ENCODE measurements at regions not wholly inside any gene's neighbourhood (a gene's known extent, or its start where the extent isn't known, plus 50 kb on each side); places are given as distances from the start of the nearest gene placed in this dataset.

GRCh38 chr5:88486431-88486830, 217.8 kb upstream of the TMEM161B start:
- H3K27ac ChIP-seq (ENCODE audit: low read depth, low read length): no peak overlapping the region
- intact Hi-C loops (cut with micrococcal nuclease): no loop called here
- DNase-seq (ENCODE audit: low read depth, low spot score) (no peak), ATAC-seq (no peak)
- H3K79me2 ChIP-seq (ENCODE audit: insufficient read depth, low read length): no peaks in the 10 kb centered on the region
- H3K27me3 ChIP-seq (ENCODE audit: insufficient read depth, low read length): no peaks in the 10 kb centered on the region
- no peak overlapping the region for H3K4me2 ChIP-seq (ENCODE audit: low read length)
- BruUV-seq (replicated peaks): no TSS peak
- ChIA-PET POLR2A (no interaction called here), RAD21 (ENCODE audit: low non-redundant PET in 1 of 2, low total read pairs in 2 of 2, uncharacterized antibody in 2 of 2, unreplicated experiment in 2 of 2) (no interaction called here), CTCF (no interaction called here)
- H3K4me3 ChIP-seq (replicated peaks in 1 of 2; ENCODE audit: low read depth in 1 of 2, low read length in 2 of 2): no peak overlapping the region
- no peaks in the 10 kb centered on the region for H3K4me1 ChIP-seq (ENCODE audit: control insufficient read depth in 1 of 2, insufficient read depth in 2 of 2, low read length in 2 of 2)
- no peak overlapping the region for H3K9ac ChIP-seq (ENCODE audit: low read length)
- TF ChIP-seq ZFX (IDR thresholded peaks at IDR 0.05) (no peak), FOSL1 (IDR thresholded peaks at IDR 0.05; ENCODE audit: low read depth) (no peak)
- no peaks in the 10 kb centered on the region for H3K36me3 ChIP-seq (ENCODE audit: control insufficient read depth in 1 of 2, insufficient read depth in 2 of 2, low read length in 2 of 2)
- no peaks in the 10 kb centered on the region for H3K9me3 ChIP-seq (ENCODE audit: control insufficient read depth in 1 of 2, insufficient read depth in 1 of 2, low read depth in 1 of 2, low read length in 2 of 2)
- H4K20me1 ChIP-seq (ENCODE audit: insufficient read depth): no peaks in the 10 kb centered on the region
- H3K9me2 ChIP-seq (ENCODE audit: insufficient read depth): no peaks in the 10 kb centered on the region
- H2AFZ ChIP-seq (ENCODE audit: low read depth, low read length, poor library complexity, severe bottlenecking): peak overlapping the region; percentile 19

- Histone ChIP-seq H2AFZ (ENCODE audit: low read depth, low read length, poor library complexity, severe bottlenecking) (no peak overlapping the region), H3K27ac (ENCODE audit: low read depth, low read length) (no peak overlapping the region), H3K9me3 (ENCODE audit: control insufficient read depth in 1 of 2, insufficient read depth in 1 of 2, low read depth in 1 of 2, low read length in 2 of 2) (no peaks in the 10 kb centered on the region), H3K9ac (ENCODE audit: low read length) (no peak overlapping the region), H3K79me2 (ENCODE audit: insufficient read depth, low read length) (no peaks in the 10 kb centered on the region), H3K36me3 (ENCODE audit: control insufficient read depth in 1 of 2, insufficient read depth in 2 of 2, low read length in 2 of 2) (no peaks in the 10 kb centered on the region), H3K4me1 (ENCODE audit: control insufficient read depth in 1 of 2, insufficient read depth in 2 of 2, low read length in 2 of 2) (no peaks in the 10 kb centered on the region), H4K20me1 (ENCODE audit: insufficient read depth) (no peaks in the 10 kb centered on the region), H3K9me2 (ENCODE audit: insufficient read depth) (no peaks in the 10 kb centered on the region), H3K4me2 (ENCODE audit: low read length) (no peak overlapping the region), H3K4me3 (replicated peaks in 1 of 2; ENCODE audit: low read depth in 1 of 2, low read length in 2 of 2) (no peak overlapping the region), H3K27me3 (ENCODE audit: insufficient read depth, low read length) (no peaks in the 10 kb centered on the region)
- ChIA-PET CTCF (no interaction called here), POLR2A (no interaction called here), RAD21 (ENCODE audit: low non-redundant PET in 1 of 2, low total read pairs in 2 of 2, uncharacterized antibody in 2 of 2, unreplicated experiment in 2 of 2) (no interaction called here)
- TF ChIP-seq SIN3A (IDR thresholded peaks at IDR 0.05; ENCODE audit: low read depth): no peak
- no peak for TF ChIP-seq EZH2 (IDR thresholded peaks at IDR 0.05)
- no peak for TF ChIP-seq TCF7L2 (IDR thresholded peaks at IDR 0.05; ENCODE audit: borderline replicate concordance, extremely low read depth, insufficient read depth, insufficient read length)
- TF ChIP-seq ZNF274 (IDR thresholded peaks at IDR 0.05; ENCODE audit: low read depth, low read length): no peak
- TF ChIP-seq ELF1 (IDR thresholded peaks at IDR 0.05; ENCODE audit: borderline replicate concordance, low read depth): no peak
- no peak for TF ChIP-seq EGR1 (IDR thresholded peaks at IDR 0.05; ENCODE audit: low read depth)
- TF ChIP-seq SP1 (IDR thresholded peaks at IDR 0.05; ENCODE audit: low read depth): no peak
- no peak for TF ChIP-seq EZH2phosphoT487 (IDR thresholded peaks at IDR 0.05; ENCODE audit: borderline replicate concordance)
- TF ChIP-seq ZFX (IDR thresholded peaks at IDR 0.05): no peak
- no peak for TF ChIP-seq ZBTB33 (IDR thresholded peaks at IDR 0.05; ENCODE audit: extremely low read depth, insufficient replicate concordance, low read length)
- TF ChIP-seq, protein P1, sequence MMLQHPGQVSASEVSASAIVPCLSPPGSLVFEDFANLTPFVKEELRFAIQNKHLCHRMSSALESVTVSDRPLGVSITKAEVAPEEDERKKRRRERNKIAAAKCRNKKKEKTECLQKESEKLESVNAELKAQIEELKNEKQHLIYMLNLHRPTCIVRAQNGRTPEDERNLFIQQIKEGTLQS (IDR thresholded peaks at IDR 0.05): no peak
- TF ChIP-seq CBX3 (IDR thresholded peaks at IDR 0.05; ENCODE audit: low read depth): no peak
- TF ChIP-seq RAD21 (IDR thresholded peaks at IDR 0.05; ENCODE audit: low read depth): no peak
- ATAC-seq (no peak), DNase-seq (ENCODE audit: low read depth, low spot score) (no peak)
- no TSS peak for BruUV-seq (replicated peaks)
- intact Hi-C loops (cut with micrococcal nuclease): no loop called here
Observed at GRCh38 chr5:88485531-88485930, 216.9 kb upstream of the TMEM161B start.
